Vagina (tissue), 2 donors: ENCODE measurements at regions not wholly inside any gene's neighbourhood (a gene's known extent, or its start where the extent isn't known, plus 50 kb on each side); places are given as distances from the start of the nearest gene placed in this dataset.

ENCODE experiments used
- CTCF ChIP-seq, 3 experiments: fragments of 450-650 bp in 2 of 3; fragments of 200-600 bp in 1 of 3; sonication (generic) in 1 of 3; IDR thresholded peaks; one replicate each; pipeline ENCODE4 v1.5.1; 2017 to 2019; ENCODE audit warnings: antibody characterized with exemption in 3 of 3, mild to moderate bottlenecking in 2 of 3, moderate library complexity in 2 of 3
- POLR2A ChIP-seq, 2 donors: fragments of 450-650 bp; IDR thresholded peaks; one replicate each; pipeline ENCODE4 v1.6.1; 2017; ENCODE audit warnings: antibody characterized with exemption in 2 of 2, mild to moderate bottlenecking in 2 of 2, moderate library complexity in 2 of 2
- POLR2AphosphoS5 ChIP-seq, 2 donors: sonication (generic); formaldehyde crosslinking; IDR thresholded peaks; one replicate each; pipeline ENCODE4 v1.9.0; 2017; ENCODE audit warnings: antibody characterized with exemption in 2 of 2, mild to moderate bottlenecking in 2 of 2, low read depth in 1 of 2; ENCODE audit not compliant: insufficient read depth in 1 of 2

- TF ChIP-seq CTCF (IDR thresholded peaks at IDR 0.05) (no peak), POLR2A (IDR thresholded peaks at IDR 0.05) (no peak), POLR2AphosphoS5 (IDR thresholded peaks at IDR 0.05; ENCODE audit: insufficient read depth in 1 of 2, low read depth in 1 of 2) (no peak)
Observed at GRCh38 chr12:28033538-28033915, 61.0 kb upstream of the PTHLH start.
